ENCODE measurements at regions not wholly inside any gene's neighbourhood (a gene's known extent, or its start where the extent isn't known, plus 50 kb on each side); places are given as distances from the start of the nearest gene placed in this dataset.

DNA sequence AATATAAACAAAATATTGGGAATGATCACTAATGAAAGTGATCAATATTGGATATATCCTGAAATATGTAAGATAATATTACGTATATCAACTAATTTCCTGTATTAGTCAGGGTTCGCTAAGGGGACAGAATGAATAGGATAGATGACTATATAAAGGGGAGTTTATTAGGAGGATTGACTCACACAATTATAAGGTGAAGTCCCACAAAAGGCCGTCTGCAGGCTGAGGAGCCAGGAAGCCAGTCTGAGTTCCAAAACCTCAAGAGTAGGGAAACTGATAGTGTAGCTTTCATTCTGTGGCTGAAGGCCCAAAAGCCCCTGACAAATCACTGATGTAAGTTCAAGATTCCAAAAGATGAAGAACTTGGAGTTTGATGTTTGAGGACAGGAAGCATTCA lies 561.1 kb downstream of the PRDM9 start:
- H3K4me2 ChIP-seq (ENCODE audit: low read length), result no peak overlapping the region
- no peak overlapping the region for H3K4me3 ChIP-seq (ENCODE audit: low read length)
- H3K9me2 ChIP-seq (replicated peaks; ENCODE audit: control insufficient read depth, low read length), result no peaks in the 10 kb centered on the region
- H3K9me3 ChIP-seq (ENCODE audit: control insufficient read depth, insufficient read depth, low read length), result no peaks in the 10 kb centered on the region
- H3K27me3 ChIP-seq (ENCODE audit: control insufficient read depth, low read length), result no peaks in the 10 kb centered on the region
- no peaks in the 10 kb centered on the region for H3F3A ChIP-seq (ENCODE audit: control insufficient read depth, insufficient read depth)
- TF ChIP-seq, protein P1, sequence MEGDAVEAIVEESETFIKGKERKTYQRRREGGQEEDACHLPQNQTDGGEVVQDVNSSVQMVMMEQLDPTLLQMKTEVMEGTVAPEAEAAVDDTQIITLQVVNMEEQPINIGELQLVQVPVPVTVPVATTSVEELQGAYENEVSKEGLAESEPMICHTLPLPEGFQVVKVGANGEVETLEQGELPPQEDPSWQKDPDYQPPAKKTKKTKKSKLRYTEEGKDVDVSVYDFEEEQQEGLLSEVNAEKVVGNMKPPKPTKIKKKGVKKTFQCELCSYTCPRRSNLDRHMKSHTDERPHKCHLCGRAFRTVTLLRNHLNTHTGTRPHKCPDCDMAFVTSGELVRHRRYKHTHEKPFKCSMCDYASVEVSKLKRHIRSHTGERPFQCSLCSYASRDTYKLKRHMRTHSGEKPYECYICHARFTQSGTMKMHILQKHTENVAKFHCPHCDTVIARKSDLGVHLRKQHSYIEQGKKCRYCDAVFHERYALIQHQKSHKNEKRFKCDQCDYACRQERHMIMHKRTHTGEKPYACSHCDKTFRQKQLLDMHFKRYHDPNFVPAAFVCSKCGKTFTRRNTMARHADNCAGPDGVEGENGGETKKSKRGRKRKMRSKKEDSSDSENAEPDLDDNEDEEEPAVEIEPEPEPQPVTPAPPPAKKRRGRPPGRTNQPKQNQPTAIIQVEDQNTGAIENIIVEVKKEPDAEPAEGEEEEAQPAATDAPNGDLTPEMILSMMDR (IDR thresholded peaks at IDR 0.05; ENCODE audit: low read depth, low read length, poor library complexity, severe bottlenecking), result no peak
- TF ChIP-seq EZH2phosphoT487 (IDR thresholded peaks at IDR 0.05; ENCODE audit: borderline replicate concordance, low read length), result no peak
- no peaks in the 10 kb centered on the region for H4K20me1 ChIP-seq (ENCODE audit: control insufficient read depth, insufficient read depth, low read depth, low read length)
- no peaks in the 10 kb centered on the region for H3K36me3 ChIP-seq (ENCODE audit: control insufficient read depth, low read length)
- no peaks in the 10 kb centered on the region for H3K4me1 ChIP-seq (ENCODE audit: control insufficient read depth, low read length)
- no peak overlapping the region for H3K27ac ChIP-seq (ENCODE audit: low read depth, low read length)
- H3K79me2 ChIP-seq (ENCODE audit: control insufficient read depth, low read length), result no peaks in the 10 kb centered on the region

DNA sequence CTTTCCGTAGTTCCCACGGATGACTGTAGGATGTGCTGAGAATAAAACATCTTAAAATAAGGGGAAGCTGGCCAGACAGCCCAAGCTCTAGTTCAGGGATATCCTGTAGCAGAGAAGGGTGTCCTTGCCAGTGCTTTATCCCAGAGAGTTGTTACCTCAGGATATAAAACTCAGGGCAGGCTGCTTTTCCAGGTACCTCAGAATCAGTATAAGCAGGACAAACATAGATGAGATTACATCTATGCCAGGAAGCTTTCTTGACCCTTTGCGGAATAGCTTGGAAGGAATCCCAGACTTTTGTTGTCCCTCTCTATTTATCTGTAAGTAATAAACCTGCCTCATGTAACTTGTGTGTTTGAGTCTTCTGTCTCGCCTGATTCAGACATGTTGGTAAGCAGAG lies 565.7 kb downstream of the PRDM9 start:
- H3K4me3 ChIP-seq (ENCODE audit: low read length), result no peak overlapping the region
- no peaks in the 10 kb centered on the region for H3K9me3 ChIP-seq (ENCODE audit: control insufficient read depth, insufficient read depth, low read length)
- H3K27ac ChIP-seq (ENCODE audit: low read depth, low read length), result no peak overlapping the region
- no peaks in the 10 kb centered on the region for H3K79me2 ChIP-seq (ENCODE audit: control insufficient read depth, low read length)
- H3K4me2 ChIP-seq (ENCODE audit: low read length), result no peak overlapping the region
- H3K4me1 ChIP-seq (ENCODE audit: control insufficient read depth, low read length), result no peaks in the 10 kb centered on the region
- H4K20me1 ChIP-seq (ENCODE audit: control insufficient read depth, insufficient read depth, low read depth, low read length), result no peaks in the 10 kb centered on the region
- no peaks in the 10 kb centered on the region for H3K36me3 ChIP-seq (ENCODE audit: control insufficient read depth, low read length)
- no peaks in the 10 kb centered on the region for H3F3A ChIP-seq (ENCODE audit: control insufficient read depth, insufficient read depth)
- TF ChIP-seq, protein P1 (IDR thresholded peaks at IDR 0.05; ENCODE audit: low read depth, low read length, poor library complexity, severe bottlenecking), result no peak
- TF ChIP-seq EZH2phosphoT487 (IDR thresholded peaks at IDR 0.05; ENCODE audit: borderline replicate concordance, low read length), result no peak
- no peaks in the 10 kb centered on the region for H3K27me3 ChIP-seq (ENCODE audit: control insufficient read depth, low read length)
- no peaks in the 10 kb centered on the region for H3K9me2 ChIP-seq (replicated peaks; ENCODE audit: control insufficient read depth, low read length)

DNA sequence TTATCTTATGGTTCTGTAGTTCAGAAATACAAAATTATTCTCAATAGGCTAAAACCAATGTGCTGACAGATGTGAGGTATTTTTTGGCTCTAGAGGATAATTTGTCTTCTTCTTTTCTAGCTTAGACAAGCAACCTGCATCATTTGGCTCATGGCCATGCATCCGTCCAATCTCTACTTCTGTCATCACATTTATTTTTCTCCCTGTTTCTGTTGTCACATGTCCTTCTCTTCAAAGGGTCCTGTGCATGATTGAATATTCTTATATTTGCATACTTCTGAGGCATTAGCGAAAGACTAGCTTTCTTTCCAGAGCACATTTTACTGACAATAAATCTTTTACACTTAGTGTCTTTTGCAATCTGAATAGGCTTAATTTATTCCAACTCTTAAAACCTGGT lies 564.7 kb downstream of the CDH10 start:
- H3K9me3 ChIP-seq (ENCODE audit: control insufficient read depth, insufficient read depth, low read length), result no peaks in the 10 kb centered on the region
- H3K4me2 ChIP-seq (ENCODE audit: low read length), result no peak overlapping the region
- TF ChIP-seq EZH2phosphoT487 (IDR thresholded peaks at IDR 0.05; ENCODE audit: borderline replicate concordance, low read length), result no peak
- H3K36me3 ChIP-seq (ENCODE audit: control insufficient read depth, low read length), result no peaks in the 10 kb centered on the region
- H3K27me3 ChIP-seq (ENCODE audit: control insufficient read depth, low read length), result no peaks in the 10 kb centered on the region
- no peak overlapping the region for H3K27ac ChIP-seq (ENCODE audit: low read depth, low read length)
- no peaks in the 10 kb centered on the region for H3K9me2 ChIP-seq (replicated peaks; ENCODE audit: control insufficient read depth, low read length)
- H3K4me1 ChIP-seq (ENCODE audit: control insufficient read depth, low read length), result no peaks in the 10 kb centered on the region
- H4K20me1 ChIP-seq (ENCODE audit: control insufficient read depth, insufficient read depth, low read depth, low read length), result no peaks in the 10 kb centered on the region
- no peaks in the 10 kb centered on the region for H3F3A ChIP-seq (ENCODE audit: control insufficient read depth, insufficient read depth)
- H3K4me3 ChIP-seq (ENCODE audit: low read length), result no peak overlapping the region
- H3K79me2 ChIP-seq (ENCODE audit: control insufficient read depth, low read length), result no peaks in the 10 kb centered on the region

DNA sequence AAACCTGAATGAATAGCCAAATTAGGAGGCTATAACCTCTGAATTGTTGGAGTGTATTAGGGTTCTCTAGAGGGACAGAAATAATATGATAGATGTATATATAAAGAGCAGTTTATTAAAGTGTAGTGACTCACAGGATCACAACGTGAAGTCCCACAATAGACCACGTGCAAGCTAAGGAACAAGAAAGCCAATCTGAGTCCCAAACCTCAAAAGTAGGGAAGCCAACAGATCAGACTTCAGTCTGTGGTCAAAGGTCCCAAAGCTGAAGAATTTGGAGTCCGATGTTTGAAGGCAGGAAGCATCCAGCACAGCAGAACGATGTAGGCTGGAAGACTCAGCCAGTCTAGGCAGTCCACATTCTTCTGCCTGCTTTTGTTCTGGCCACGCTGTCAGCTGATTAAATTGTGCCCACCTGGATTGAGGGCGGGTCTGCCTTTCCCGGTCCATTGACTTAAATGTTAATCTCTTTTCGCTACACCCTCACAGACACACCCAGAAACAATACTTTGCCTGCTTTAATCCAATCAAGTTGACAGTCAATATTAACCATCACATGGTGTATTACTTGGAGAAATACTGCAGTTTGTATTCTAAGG lies 550.6 kb downstream of the CDH10 start:
- Histone ChIP-seq H3F3A (ENCODE audit: control insufficient read depth, insufficient read depth) (no peaks in the 10 kb centered on the region), H4K20me1 (ENCODE audit: control insufficient read depth, insufficient read depth, low read depth, low read length) (no peaks in the 10 kb centered on the region), H3K27me3 (ENCODE audit: control insufficient read depth, low read length) (no peaks in the 10 kb centered on the region), H3K4me3 (ENCODE audit: low read length) (no peak overlapping the region), H3K9me3 (ENCODE audit: control insufficient read depth, insufficient read depth, low read length) (no peaks in the 10 kb centered on the region), H3K4me1 (ENCODE audit: control insufficient read depth, low read length) (no peaks in the 10 kb centered on the region), H3K4me2 (ENCODE audit: low read length) (no peak overlapping the region), H3K79me2 (ENCODE audit: control insufficient read depth, low read length) (no peaks in the 10 kb centered on the region), H3K27ac (ENCODE audit: low read depth, low read length) (no peak overlapping the region), H3K36me3 (ENCODE audit: control insufficient read depth, low read length) (no peaks in the 10 kb centered on the region), H3K9me2 (replicated peaks; ENCODE audit: control insufficient read depth, low read length) (no peaks in the 10 kb centered on the region)
- no peak for TF ChIP-seq EZH2phosphoT487 (IDR thresholded peaks at IDR 0.05; ENCODE audit: borderline replicate concordance, low read length)
- TF ChIP-seq, protein P1 (IDR thresholded peaks at IDR 0.05; ENCODE audit: low read depth, low read length, poor library complexity, severe bottlenecking), result no peak
